Activated CD8-positive, alpha-beta T cell treated with anti-CD3 and anti-CD28 coated beads for 36 hours (primary cell): ENCODE measurements at regions not wholly inside any gene's neighbourhood (a gene's known extent, or its start where the extent isn't known, plus 50 kb on each side); places are given as distances from the start of the nearest gene placed in this dataset.

Experiments used
- ATAC-seq: fragments of 200-7000 bp; cut with Tn5 transposase; one replicate; pipeline ENCODE4 v1.10.0; 2021; ENCODE audit warnings: mild to moderate bottlenecking, moderate library complexity
- CTCF ChIA-PET: fragments of 350-600 bp; sonication (Branson Sonifier 250); formaldehyde crosslinking; loops from one replicate; lab custom pipeline; 2021; ENCODE audit warnings: antibody characterized with exemption; lab: Charles Lee
- POLR2A ChIA-PET: fragments of 350-600 bp; sonication (Branson Sonifier 250); formaldehyde crosslinking; loops from one replicate; lab custom pipeline; 2021; ENCODE audit warnings: antibody characterized with exemption; lab: Charles Lee
- DNase-seq: peaks from one replicate; pipeline ENCODE4 v3.0.0-alpha.2; 2020
- H3K27ac Mint-ChIP-seq: one replicate; pipeline ENCODE4 v1.8.0; 2021; ENCODE audit warnings: mild to moderate bottlenecking, mixed read lengths
- H3K27me3 Mint-ChIP-seq: one replicate; pipeline ENCODE4 v1.8.0; 2021; ENCODE audit warnings: mixed read lengths
- H3K36me3 Mint-ChIP-seq: one replicate; pipeline ENCODE4 v1.8.0; 2021; ENCODE audit warnings: low read depth, mixed read lengths
- H3K4me1 Mint-ChIP-seq: one replicate; pipeline ENCODE4 v1.8.0; 2021; ENCODE audit warnings: low read depth, mixed read lengths
- H3K4me3 Mint-ChIP-seq: one replicate; pipeline ENCODE4 v1.8.0; 2021; ENCODE audit warnings: mild to moderate bottlenecking, moderate library complexity, mixed read lengths
- H3K9me3 Mint-ChIP-seq: one replicate; pipeline ENCODE4 v1.8.0; 2021; ENCODE audit warnings: mixed read lengths
- intact Hi-C: fragments of 100-400 bp; cut with micrococcal nuclease; formaldehyde crosslinking; loops from one replicate; pipeline ENCODE4 v1.10.0; 2022
- TF ChIP-seq, protein P1 (sequence below): fragments of 200-600 bp; IDR thresholded peaks from one replicate; pipeline ENCODE4 v1.8.0; 2022; ENCODE audit warnings: antibody characterized with exemption, mild to moderate bottlenecking

- intact Hi-C loops, result no loop called here
- Mint-ChIP-seq H3K9me3 (no peaks in the 10 kb centered on the region), H3K27ac (no peak overlapping the region), H3K4me3 (no peak overlapping the region), H3K4me1 (no peaks in the 10 kb centered on the region), H3K27me3 (no peaks in the 10 kb centered on the region), H3K36me3 (no peaks in the 10 kb centered on the region)
- ATAC-seq, result no peak
- CTCF ChIA-PET, result no interaction called here
- TF ChIP-seq, protein P1, sequence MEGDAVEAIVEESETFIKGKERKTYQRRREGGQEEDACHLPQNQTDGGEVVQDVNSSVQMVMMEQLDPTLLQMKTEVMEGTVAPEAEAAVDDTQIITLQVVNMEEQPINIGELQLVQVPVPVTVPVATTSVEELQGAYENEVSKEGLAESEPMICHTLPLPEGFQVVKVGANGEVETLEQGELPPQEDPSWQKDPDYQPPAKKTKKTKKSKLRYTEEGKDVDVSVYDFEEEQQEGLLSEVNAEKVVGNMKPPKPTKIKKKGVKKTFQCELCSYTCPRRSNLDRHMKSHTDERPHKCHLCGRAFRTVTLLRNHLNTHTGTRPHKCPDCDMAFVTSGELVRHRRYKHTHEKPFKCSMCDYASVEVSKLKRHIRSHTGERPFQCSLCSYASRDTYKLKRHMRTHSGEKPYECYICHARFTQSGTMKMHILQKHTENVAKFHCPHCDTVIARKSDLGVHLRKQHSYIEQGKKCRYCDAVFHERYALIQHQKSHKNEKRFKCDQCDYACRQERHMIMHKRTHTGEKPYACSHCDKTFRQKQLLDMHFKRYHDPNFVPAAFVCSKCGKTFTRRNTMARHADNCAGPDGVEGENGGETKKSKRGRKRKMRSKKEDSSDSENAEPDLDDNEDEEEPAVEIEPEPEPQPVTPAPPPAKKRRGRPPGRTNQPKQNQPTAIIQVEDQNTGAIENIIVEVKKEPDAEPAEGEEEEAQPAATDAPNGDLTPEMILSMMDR, result no peak
- DNase-seq, result no peak
- POLR2A ChIA-PET, result no interaction called here
Observed at GRCh38 chr14:22381766-22382165, 207.3 kb downstream of the DAD1 start.

DNA sequence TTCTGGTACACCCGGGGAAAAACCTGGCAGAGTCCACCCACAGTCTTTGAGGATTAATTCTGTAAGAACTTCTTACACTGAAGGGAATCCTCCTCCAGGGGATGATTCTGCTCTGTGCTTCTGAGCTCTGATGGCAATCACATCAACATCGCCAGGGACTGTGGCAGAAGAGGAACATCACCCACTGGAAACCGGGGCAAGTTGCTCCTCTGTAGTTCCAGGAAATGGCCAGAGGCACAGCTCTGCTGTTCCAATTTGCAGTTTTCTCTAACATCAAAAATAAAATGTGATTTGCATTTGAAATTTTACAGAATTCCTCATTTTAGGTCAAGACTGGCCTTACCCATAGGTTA is 207.6 kb downstream of the DAD1 start:
- no peak for DNase-seq
- Mint-ChIP-seq H3K4me1 (no peaks in the 10 kb centered on the region), H3K36me3 (no peaks in the 10 kb centered on the region), H3K4me3 (no peak overlapping the region), H3K27ac (no peak overlapping the region), H3K9me3 (no peaks in the 10 kb centered on the region), H3K27me3 (no peaks in the 10 kb centered on the region)
- intact Hi-C loops, result no loop called here
- ChIA-PET CTCF (no interaction called here), POLR2A (no interaction called here)
- ATAC-seq, result no peak
- TF ChIP-seq, protein P1, result no peak

GRCh38 chr14:22380571-22381407 is 208.2 kb downstream of the DAD1 start:
- no peaks in the 10 kb centered on the region for H3K27me3 Mint-ChIP-seq
- H3K36me3 Mint-ChIP-seq, result no peaks in the 10 kb centered on the region
- intact Hi-C loops, result no loop called here
- ChIA-PET POLR2A (no interaction called here), CTCF (no interaction called here)
- H3K27ac Mint-ChIP-seq, result no peak overlapping the region
- no peak overlapping the region for H3K4me3 Mint-ChIP-seq
- H3K4me1 Mint-ChIP-seq, result no peaks in the 10 kb centered on the region
- no peak for DNase-seq
- no peaks in the 10 kb centered on the region for H3K9me3 Mint-ChIP-seq
- ATAC-seq, result no peak
- TF ChIP-seq, protein P1, result no peak

GRCh38 chr14:22379727-22380126 is 209.3 kb downstream of the DAD1 start:
- no peaks in the 10 kb centered on the region for H3K36me3 Mint-ChIP-seq
- no peak overlapping the region for H3K4me3 Mint-ChIP-seq
- H3K27ac Mint-ChIP-seq, result no peak overlapping the region
- TF ChIP-seq, protein P1, result no peak
- no peaks in the 10 kb centered on the region for H3K9me3 Mint-ChIP-seq
- ATAC-seq, result no peak
- no peaks in the 10 kb centered on the region for H3K4me1 Mint-ChIP-seq
- CTCF ChIA-PET, result no interaction called here
- intact Hi-C loops, result no loop called here
- POLR2A ChIA-PET, result no interaction called here
- DNase-seq, result no peak
- no peaks in the 10 kb centered on the region for H3K27me3 Mint-ChIP-seq

- H3K4me3 Mint-ChIP-seq, result no peak overlapping the region
- no peak for ATAC-seq
- CTCF ChIA-PET, result no interaction called here
Observed at GRCh38 chr14:22378181-22378580, 210.8 kb downstream of the DAD1 start.

More at GRCh38 chr14:22378181-22378580, 210.8 kb downstream of the DAD1 start:
- Mint-ChIP-seq H3K4me1 (no peaks in the 10 kb centered on the region), H3K27ac (no peak overlapping the region), H3K9me3 (no peaks in the 10 kb centered on the region), H3K36me3 (no peaks in the 10 kb centered on the region), H3K27me3 (no peaks in the 10 kb centered on the region)
- no peak for DNase-seq
- TF ChIP-seq, protein P1, result no peak
- intact Hi-C loops, result no loop called here
- POLR2A ChIA-PET, result interaction anchor here (0.6 kb wide), 1 partner anchor 22 kb away, joined by 6 read pairs; no protein-coding TSS in a partner anchor
